IMR-90 (cell line): ENCODE measurements at regions not wholly inside any gene's neighbourhood (a gene's known extent, or its start where the extent isn't known, plus 50 kb on each side); places are given as distances from the start of the nearest gene placed in this dataset.

Experiments
- BHLHE40 ChIP-seq: fragments of 150-350 bp; IDR thresholded peaks from 2 replicates; pipeline ENCODE4 v1.6.1; 2016; ENCODE audit warnings: mild to moderate bottlenecking, low read depth, low read length
- MAFK ChIP-seq: IDR thresholded peaks from 2 replicates; pipeline ENCODE4 v1.6.1; 2012; ENCODE audit warnings: low read depth, low read length, improper control_type of control experiment
- TF ChIP-seq, protein P1 (sequence below): conservative IDR thresholded peaks from 2 replicates; pipeline ENCODE4 v1.5.1; 2012; ENCODE audit warnings: mild to moderate bottlenecking, low read depth, low read length, improper control_type of control experiment

DNA sequence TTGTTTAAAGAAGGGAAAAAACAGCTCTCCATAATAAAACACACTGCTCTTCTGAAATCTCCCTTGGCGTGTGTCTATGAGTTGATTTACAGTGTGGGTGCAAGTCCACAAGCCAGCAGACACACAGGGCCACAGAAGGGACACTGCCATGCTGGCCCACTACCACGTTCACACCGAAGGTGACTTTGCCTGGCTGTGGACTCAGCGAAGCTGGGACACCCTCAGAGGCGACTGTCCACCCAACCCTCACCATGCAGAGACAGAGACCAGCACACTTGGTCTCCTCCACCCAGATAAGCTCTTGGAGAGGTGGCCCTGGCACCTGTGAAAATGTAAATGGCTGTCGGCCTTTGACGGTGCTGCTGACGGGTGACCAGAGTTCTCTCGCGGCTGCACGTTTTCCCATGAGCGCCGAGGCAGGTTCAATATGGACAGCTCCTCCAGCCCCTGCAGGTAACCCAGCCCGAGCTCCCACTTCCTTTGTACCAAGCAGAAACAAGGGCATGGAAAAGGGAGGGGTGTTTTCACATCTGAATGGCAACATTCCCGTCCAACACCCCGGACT lies 78.0 kb downstream of the YTHDF1 start:
- no peak for TF ChIP-seq BHLHE40
- TF ChIP-seq, protein P1, sequence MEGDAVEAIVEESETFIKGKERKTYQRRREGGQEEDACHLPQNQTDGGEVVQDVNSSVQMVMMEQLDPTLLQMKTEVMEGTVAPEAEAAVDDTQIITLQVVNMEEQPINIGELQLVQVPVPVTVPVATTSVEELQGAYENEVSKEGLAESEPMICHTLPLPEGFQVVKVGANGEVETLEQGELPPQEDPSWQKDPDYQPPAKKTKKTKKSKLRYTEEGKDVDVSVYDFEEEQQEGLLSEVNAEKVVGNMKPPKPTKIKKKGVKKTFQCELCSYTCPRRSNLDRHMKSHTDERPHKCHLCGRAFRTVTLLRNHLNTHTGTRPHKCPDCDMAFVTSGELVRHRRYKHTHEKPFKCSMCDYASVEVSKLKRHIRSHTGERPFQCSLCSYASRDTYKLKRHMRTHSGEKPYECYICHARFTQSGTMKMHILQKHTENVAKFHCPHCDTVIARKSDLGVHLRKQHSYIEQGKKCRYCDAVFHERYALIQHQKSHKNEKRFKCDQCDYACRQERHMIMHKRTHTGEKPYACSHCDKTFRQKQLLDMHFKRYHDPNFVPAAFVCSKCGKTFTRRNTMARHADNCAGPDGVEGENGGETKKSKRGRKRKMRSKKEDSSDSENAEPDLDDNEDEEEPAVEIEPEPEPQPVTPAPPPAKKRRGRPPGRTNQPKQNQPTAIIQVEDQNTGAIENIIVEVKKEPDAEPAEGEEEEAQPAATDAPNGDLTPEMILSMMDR = no peak
- TF ChIP-seq MAFK = no peak
